ENCODE measurements at regions not wholly inside any gene's neighbourhood (a gene's known extent, or its start where the extent isn't known, plus 50 kb on each side); places are given as distances from the start of the nearest gene placed in this dataset.

- DNase-seq (ENCODE audit: low spot score), result no peak
Measured at GRCh38 chr6:14274546-14275492, 157.2 kb downstream of the CD83 start.

- peak; percentile 13 for DNase-seq (ENCODE audit: low spot score)
Measured at GRCh38 chr6:14275493-14275851, 157.9 kb downstream of the CD83 start.

- DNase-seq (ENCODE audit: low spot score), result no peak
Measured at GRCh38 chr6:14276071-14276470, 158.5 kb downstream of the CD83 start.

- DNase-seq (ENCODE audit: low spot score), result peak; percentile 20
Measured at GRCh38 chr6:14276667-14277404, 159.3 kb downstream of the CD83 start.

GRCh38 chr6:14277405-14277930 is 159.9 kb downstream of the CD83 start:
- DNase-seq (ENCODE audit: low spot score), result no peak

- DNase-seq (ENCODE audit: low spot score), result no peak
Measured at GRCh38 chr6:14278006-14278405, 160.4 kb downstream of the CD83 start.

- no peak for DNase-seq (ENCODE audit: low spot score)
Measured at GRCh38 chr6:14278446-14278845, 160.9 kb downstream of the CD83 start.

GRCh38 chr6:14280006-14280510 is 162.5 kb downstream of the CD83 start:
- DNase-seq (ENCODE audit: low spot score), result no peak

- no peak for DNase-seq (ENCODE audit: low spot score)
Measured at GRCh38 chr6:14280766-14281293, 163.3 kb downstream of the CD83 start.

- DNase-seq (ENCODE audit: low spot score), result no peak
Measured at GRCh38 chr6:14281811-14282660, 164.5 kb downstream of the CD83 start.

GRCh38 chr6:14282854-14283505 is 165.4 kb downstream of the CD83 start:
- no peak for DNase-seq (ENCODE audit: low spot score)

GRCh38 chr6:14283600-14284235 is 166.1 kb downstream of the CD83 start:
- DNase-seq (ENCODE audit: low spot score), result no peak

- DNase-seq (ENCODE audit: low spot score), result no peak
Measured at GRCh38 chr6:14284969-14285590, 167.5 kb downstream of the CD83 start.

- DNase-seq (ENCODE audit: low spot score), result no peak
Measured at GRCh38 chr6:14286144-14286543, 168.6 kb downstream of the CD83 start.

GRCh38 chr6:14286634-14287428 is 169.3 kb downstream of the CD83 start:
- no peak for DNase-seq (ENCODE audit: low spot score)

- no peak for DNase-seq (ENCODE audit: low spot score)
Measured at GRCh38 chr6:14287707-14288106, 170.1 kb downstream of the CD83 start.

- no peak for DNase-seq (ENCODE audit: low spot score)
Measured at GRCh38 chr6:14288910-14289309, 171.3 kb downstream of the CD83 start.

GRCh38 chr6:14290041-14290771 is 172.6 kb downstream of the CD83 start:
- DNase-seq (ENCODE audit: low spot score), result no peak

Measured in putamen (tissue), 1 donor.